ENCODE measurements at regions not wholly inside any gene's neighbourhood (a gene's known extent, or its start where the extent isn't known, plus 50 kb on each side); places are given as distances from the start of the nearest gene placed in this dataset.

- H3K36me3 ChIP-seq (ENCODE audit: control insufficient read depth, insufficient read depth, low read length), result no peaks in the 10 kb centered on the region
- no peak for FAIRE-seq
- no peak overlapping the region for H3K4me3 ChIP-seq (ENCODE audit: low read depth, low read length)
- TF ChIP-seq CTCF (IDR thresholded peaks at IDR 0.05; ENCODE audit: insufficient read depth, low read length, severe bottlenecking), result no peak
- no peaks in the 10 kb centered on the region for H3K27me3 ChIP-seq (ENCODE audit: control insufficient read depth, insufficient read depth, low read length)
- peak; percentile 91 for DNase-seq (ENCODE audit: low read depth)
These were observed 240.5 kb downstream of the TGFB2 start for GRCh38 chr1:218585511-218586184.

GRCh38 chr1:218587900-218588299, 242.8 kb downstream of the TGFB2 start:
- FAIRE-seq (no peak), DNase-seq (ENCODE audit: low read depth) (no peak)
- no peak for TF ChIP-seq CTCF (IDR thresholded peaks at IDR 0.05; ENCODE audit: insufficient read depth, low read length, severe bottlenecking)
- H3K36me3 ChIP-seq (ENCODE audit: control insufficient read depth, insufficient read depth, low read length), result no peaks in the 10 kb centered on the region
- H3K4me3 ChIP-seq (ENCODE audit: low read depth, low read length), result no peak overlapping the region
- H3K27me3 ChIP-seq (ENCODE audit: control insufficient read depth, insufficient read depth, low read length), result no peaks in the 10 kb centered on the region

DNA sequence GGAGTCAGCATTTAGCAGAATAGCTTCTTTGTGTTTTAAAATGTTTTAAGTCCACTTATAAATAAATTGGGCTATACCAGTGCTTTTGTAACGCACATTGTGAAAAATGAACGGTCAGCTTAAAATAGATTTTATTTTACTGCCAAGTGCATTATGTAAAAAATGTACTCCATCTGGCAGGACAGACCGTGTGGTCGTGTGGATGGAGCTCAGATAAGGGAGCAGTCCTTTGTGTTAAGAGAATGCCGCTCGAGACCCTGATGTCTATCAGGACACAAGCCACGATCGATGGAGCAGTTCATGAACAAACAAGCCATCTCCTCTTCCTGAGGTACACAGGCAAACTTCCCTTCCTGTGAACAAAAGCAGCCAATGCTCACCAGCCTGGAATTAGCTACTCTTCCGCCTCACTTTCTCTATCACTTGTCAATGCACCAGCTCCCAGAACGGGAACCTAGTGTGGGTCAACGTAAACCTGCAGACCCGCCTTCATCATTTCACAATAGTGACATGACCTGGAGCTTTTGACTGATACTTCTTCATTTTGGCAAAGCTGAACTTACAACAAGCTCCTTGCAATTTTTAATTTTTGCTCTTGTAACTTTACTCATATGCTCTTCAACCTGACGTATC, 243.5 kb downstream of the TGFB2 start:
- FAIRE-seq, result peak; percentile 43
- no peaks in the 10 kb centered on the region for H3K36me3 ChIP-seq (ENCODE audit: control insufficient read depth, insufficient read depth, low read length)
- no peak for DNase-seq (ENCODE audit: low read depth)
- TF ChIP-seq CTCF (IDR thresholded peaks at IDR 0.05; ENCODE audit: insufficient read depth, low read length, severe bottlenecking), result no peak
- H3K4me3 ChIP-seq (ENCODE audit: low read depth, low read length), result no peak overlapping the region
- no peaks in the 10 kb centered on the region for H3K27me3 ChIP-seq (ENCODE audit: control insufficient read depth, insufficient read depth, low read length)

DNA sequence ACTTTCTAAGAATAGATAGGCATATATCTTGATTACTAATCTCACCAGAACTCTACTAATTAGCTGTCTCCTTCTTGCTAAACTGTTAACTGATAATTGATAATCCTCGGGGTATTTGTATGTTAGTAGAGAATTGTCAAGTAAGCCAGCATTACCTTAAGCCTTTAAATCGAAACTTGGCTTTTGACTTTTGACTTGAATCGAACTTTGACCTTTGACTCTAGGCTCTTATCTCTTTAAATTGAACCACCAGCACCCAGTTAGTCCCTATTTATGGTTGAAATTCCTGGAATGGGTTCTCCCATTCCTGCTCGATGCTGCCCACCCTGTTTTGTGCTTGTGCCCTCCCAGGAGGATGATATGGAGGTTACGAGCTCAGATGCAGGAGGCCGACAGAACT, 244.4 kb downstream of the TGFB2 start:
- no peaks in the 10 kb centered on the region for H3K36me3 ChIP-seq (ENCODE audit: control insufficient read depth, insufficient read depth, low read length)

DNA sequence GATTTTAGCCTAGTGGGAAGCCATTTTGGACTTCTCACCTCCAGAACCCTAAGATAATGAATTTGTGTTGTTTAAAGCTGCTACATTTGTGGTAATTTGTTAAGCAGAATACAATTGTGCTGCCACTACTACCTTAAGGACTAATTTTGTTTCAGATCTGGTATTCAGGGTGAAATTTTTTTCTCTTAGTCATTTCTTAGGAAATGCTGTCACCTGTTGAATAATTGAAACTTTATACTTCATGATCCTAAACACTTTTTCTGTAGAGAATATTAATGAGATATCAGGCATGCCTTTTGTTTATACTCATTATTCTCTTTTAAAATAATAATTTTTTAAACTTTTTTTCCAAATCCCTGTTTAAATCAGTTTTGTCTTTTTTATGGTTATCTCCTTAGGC, 246.8 kb downstream of the TGFB2 start:
- no peaks in the 10 kb centered on the region for H3K27me3 ChIP-seq (ENCODE audit: control insufficient read depth, insufficient read depth, low read length)
- TF ChIP-seq CTCF (IDR thresholded peaks at IDR 0.05; ENCODE audit: insufficient read depth, low read length, severe bottlenecking), result no peak
- FAIRE-seq, result no peak
- no peaks in the 10 kb centered on the region for H3K36me3 ChIP-seq (ENCODE audit: control insufficient read depth, insufficient read depth, low read length)
- no peak overlapping the region for H3K4me3 ChIP-seq (ENCODE audit: low read depth, low read length)
- peak; percentile 41 for DNase-seq (ENCODE audit: low read depth)

More for the DNA sequence above, 244.4 kb downstream of the TGFB2 start:
- no peak for DNase-seq (ENCODE audit: low read depth)
- H3K4me3 ChIP-seq (ENCODE audit: low read depth, low read length), result no peak overlapping the region
- no peak for TF ChIP-seq CTCF (IDR thresholded peaks at IDR 0.05; ENCODE audit: insufficient read depth, low read length, severe bottlenecking)
- FAIRE-seq, result no peak
- no peaks in the 10 kb centered on the region for H3K27me3 ChIP-seq (ENCODE audit: control insufficient read depth, insufficient read depth, low read length)

Data from bronchial epithelial cell (primary cell).